PC-9 (cell line): ENCODE measurements at regions not wholly inside any gene's neighbourhood (a gene's known extent, or its start where the extent isn't known, plus 50 kb on each side); places are given as distances from the start of the nearest gene placed in this dataset.

ENCODE experiments used
- BruUV-seq: library from RNA; stranded (reverse); fragments of 400-500 nt; replicated peaks from 2 replicates; lab custom pipeline; 2021; lab: Mats Ljungman, UMichigan
- CTCF ChIA-PET: fragments of 300-600 bp; sonication (Branson Sonifier 250); formaldehyde crosslinking; loops from one replicate; lab custom pipeline; 2022; ENCODE audit warnings: antibody characterized with exemption; lab: Charles Lee
- POLR2A ChIA-PET: fragments of 300-600 bp; sonication (Branson Sonifier 250); formaldehyde crosslinking; loops from one replicate; lab custom pipeline; 2022; ENCODE audit warnings: antibody characterized with exemption; ENCODE audit not compliant: unreplicated experiment; lab: Charles Lee
- DNase-seq, 2 experiments: peaks; one replicate each; pipeline versions ENCODE4 v3.0.0 to v3.0.0-alpha.2; 2015 to 2022; ENCODE audit warnings: mixed read lengths in 1 of 2
- H2AFZ ChIP-seq: fragments of 200-600 bp; sonication (generic); 2 replicates; pipeline ENCODE4 v1.8.1; 2017; ENCODE audit warnings: antibody characterized with exemption
- H3F3A ChIP-seq: fragments of 200-600 bp; sonication (generic); 2 replicates; pipeline ENCODE4 v1.8.1; 2017; ENCODE audit warnings: antibody characterized with exemption, mild to moderate bottlenecking, low read depth; ENCODE audit not compliant: insufficient read depth
- H3K27ac ChIP-seq: fragments of 200-600 bp; sonication (generic); 2 replicates; pipeline ENCODE4 v1.6.1; 2016; ENCODE audit warnings: mixed run types
- H3K27me3 ChIP-seq: fragments of 200-600 bp; sonication (generic); 2 replicates; pipeline ENCODE4 v1.6.1; 2016; ENCODE audit warnings: low read depth, mixed run types; ENCODE audit not compliant: insufficient read depth
- H3K36me3 ChIP-seq: fragments of 200-600 bp; sonication (generic); 2 replicates; pipeline ENCODE4 v1.6.1; 2016; ENCODE audit warnings: low read depth, mixed run types
- H3K4me1 ChIP-seq: fragments of 200-600 bp; sonication (generic); replicated peaks from 2 replicates; pipeline ENCODE4 v1.6.1; 2016; ENCODE audit warnings: mixed run types; ENCODE audit not compliant: insufficient read depth
- H3K4me2 ChIP-seq: fragments of 200-600 bp; sonication (generic); 2 replicates; pipeline ENCODE4 v1.6.1; 2017; ENCODE audit warnings: mixed run types
- H3K4me3 ChIP-seq: fragments of 200-600 bp; sonication (generic); 2 replicates; pipeline ENCODE4 v1.6.1; 2016; ENCODE audit warnings: mixed run types
- H3K79me2 ChIP-seq: fragments of 200-600 bp; sonication (generic); 2 replicates; pipeline ENCODE4 v1.6.1; 2017; ENCODE audit warnings: low read depth, mixed run types
- H3K9me2 ChIP-seq: fragments of 200-600 bp; sonication (generic); 2 replicates; pipeline ENCODE4 v1.8.1; 2017; ENCODE audit warnings: mild to moderate bottlenecking; ENCODE audit not compliant: insufficient read depth
- H3K9me3 ChIP-seq: fragments of 200-600 bp; sonication (generic); 2 replicates; pipeline ENCODE4 v1.8.1; 2016; ENCODE audit warnings: low read depth; ENCODE audit not compliant: insufficient read depth
- H4K20me1 ChIP-seq: fragments of 200-600 bp; sonication (generic); 2 replicates; pipeline ENCODE4 v1.8.1; 2017; ENCODE audit not compliant: insufficient read depth
- CTCF ChIP-seq: fragments of 200-600 bp; sonication (generic); conservative IDR thresholded peaks from 2 replicates; pipeline ENCODE4 v1.6.1; 2017; ENCODE audit warnings: mixed run types, antibody characterized with exemption, mild to moderate bottlenecking, moderate library complexity
- EZH2 ChIP-seq: fragments of 200-600 bp; sonication (generic); IDR thresholded peaks from 2 replicates; pipeline ENCODE4 v1.8.0; 2017; ENCODE audit warnings: antibody characterized with exemption, low read depth
- intact Hi-C: fragments of 100-400 bp; cut with micrococcal nuclease; formaldehyde crosslinking; loops from one replicate; pipeline ENCODE4 v1.10.0; 2022; ENCODE audit not compliant: unreplicated experiment

- intact Hi-C loops = no loop called here
- no peaks in the 10 kb centered on the region for H4K20me1 ChIP-seq
- DNase-seq = no peak
- 0 out of 2 replicates have a peak, but pooled peaks cover 6% of the 10 kb centered on the region for H3K9me2 ChIP-seq
- CTCF ChIA-PET = no interaction called here
- H3F3A ChIP-seq = no peaks in the 10 kb centered on the region
- H3K4me2 ChIP-seq = no peak overlapping the region
- no peaks in the 10 kb centered on the region for H3K9me3 ChIP-seq
- no peak overlapping the region for H3K4me3 ChIP-seq
- no peaks in the 10 kb centered on the region for H3K4me1 ChIP-seq
- no peak overlapping the region for H3K27ac ChIP-seq
- no peaks in the 10 kb centered on the region for H3K79me2 ChIP-seq
- TF ChIP-seq EZH2 (no peak), CTCF (no peak)
- H2AFZ ChIP-seq = no peak overlapping the region
- no TSS peak for BruUV-seq
- no peaks in the 10 kb centered on the region for H3K36me3 ChIP-seq
- no peaks in the 10 kb centered on the region for H3K27me3 ChIP-seq
- POLR2A ChIA-PET = interaction anchor here (0.6 kb wide), 1 partner anchor 156 kb away, joined by 12 read pairs; no protein-coding TSS in a partner anchor
Measured at GRCh38 chr6:115721564-115721963, 339.1 kb downstream of the FRK start.

- no peak for TF ChIP-seq CTCF
- no peak for TF ChIP-seq EZH2
- intact Hi-C loops = no loop called here
- H4K20me1 ChIP-seq = no peaks in the 10 kb centered on the region
- H3F3A ChIP-seq = no peaks in the 10 kb centered on the region
- H3K4me3 ChIP-seq = no peak overlapping the region
- H3K4me1 ChIP-seq = no peaks in the 10 kb centered on the region
- H3K27ac ChIP-seq = no peak overlapping the region
- POLR2A ChIA-PET = interaction anchor here (0.6 kb wide), 1 partner anchor 155 kb away, joined by 12 read pairs; no protein-coding TSS in a partner anchor
- BruUV-seq = no TSS peak
- no peak for DNase-seq
- H3K36me3 ChIP-seq = no peaks in the 10 kb centered on the region
- H3K4me2 ChIP-seq = no peak overlapping the region
- H2AFZ ChIP-seq = no peak overlapping the region
- 0 out of 2 replicates have a peak, but pooled peaks cover 6% of the 10 kb centered on the region for H3K9me2 ChIP-seq
- H3K27me3 ChIP-seq = no peaks in the 10 kb centered on the region
- CTCF ChIA-PET = no interaction called here
- no peaks in the 10 kb centered on the region for H3K9me3 ChIP-seq
- no peaks in the 10 kb centered on the region for H3K79me2 ChIP-seq
Measured at GRCh38 chr6:115720900-115721299, 339.8 kb downstream of the FRK start.

GRCh38 chr6:115717472-115717871, 343.2 kb downstream of the FRK start:
- H2AFZ ChIP-seq = no peak overlapping the region
- no TSS peak for BruUV-seq
- no peak overlapping the region for H3K27ac ChIP-seq
- POLR2A ChIA-PET = no interaction called here
- intact Hi-C loops = no loop called here
- no peaks in the 10 kb centered on the region for H3K9me3 ChIP-seq
- H3K4me1 ChIP-seq = no peaks in the 10 kb centered on the region
- no peak overlapping the region for H3K4me3 ChIP-seq
- no peaks in the 10 kb centered on the region for H3F3A ChIP-seq
- H3K79me2 ChIP-seq = no peaks in the 10 kb centered on the region
- no peaks in the 10 kb centered on the region for H3K27me3 ChIP-seq
- no peaks in the 10 kb centered on the region for H3K36me3 ChIP-seq
- no peak for TF ChIP-seq CTCF
- TF ChIP-seq EZH2 = no peak
- no peak for DNase-seq
- no peaks in the 10 kb centered on the region for H4K20me1 ChIP-seq
- no peak overlapping the region for H3K4me2 ChIP-seq
- CTCF ChIA-PET = no interaction called here
- H3K9me2 ChIP-seq = no peaks in the 10 kb centered on the region
